Upper lobe of right lung (tissue), 1 donor: ENCODE measurements at regions not wholly inside any gene's neighbourhood (a gene's known extent, or its start where the extent isn't known, plus 50 kb on each side); places are given as distances from the start of the nearest gene placed in this dataset.

Experiments
- ATAC-seq: fragments of 200-7000 bp; cut with Tn5 transposase; one replicate; pipeline ENCODE4 v1.9.1; 2020; ENCODE audit warnings: mild to moderate bottlenecking, moderate library complexity
- DNase-seq: peaks from one replicate; pipeline ENCODE4 v3.0.0-alpha.2; 2020
- H3K27ac ChIP-seq: fragments of 200-600 bp; one replicate; pipeline ENCODE4 v1.8.0; 2022
- H3K27me3 ChIP-seq: fragments of 200-600 bp; one replicate; pipeline ENCODE4 v1.8.0; 2022; ENCODE audit warnings: mild to moderate bottlenecking
- H3K36me3 ChIP-seq: fragments of 200-600 bp; one replicate; pipeline ENCODE4 v1.8.0; 2022
- H3K4me1 ChIP-seq: fragments of 200-600 bp; one replicate; pipeline ENCODE4 v1.8.0; 2022
- H3K4me3 ChIP-seq: fragments of 200-600 bp; one replicate; pipeline ENCODE4 v1.8.0; 2022; ENCODE audit warnings: mild to moderate bottlenecking
- H3K9me3 ChIP-seq: fragments of 200-600 bp; one replicate; pipeline ENCODE4 v1.8.0; 2022
- intact Hi-C: fragments of 100-400 bp; cut with DNase I; formaldehyde crosslinking; loops from one replicate; pipeline ENCODE4 v1.11.0; 2022
- TF ChIP-seq, protein P1 (sequence below): fragments of 200-600 bp; IDR thresholded peaks from one replicate; pipeline ENCODE4 v1.8.0; 2022; ENCODE audit warnings: antibody characterized with exemption
- donor health status: DM: no; HTN: yes; CAD: no; lungs with severe emphysema.

DNA sequence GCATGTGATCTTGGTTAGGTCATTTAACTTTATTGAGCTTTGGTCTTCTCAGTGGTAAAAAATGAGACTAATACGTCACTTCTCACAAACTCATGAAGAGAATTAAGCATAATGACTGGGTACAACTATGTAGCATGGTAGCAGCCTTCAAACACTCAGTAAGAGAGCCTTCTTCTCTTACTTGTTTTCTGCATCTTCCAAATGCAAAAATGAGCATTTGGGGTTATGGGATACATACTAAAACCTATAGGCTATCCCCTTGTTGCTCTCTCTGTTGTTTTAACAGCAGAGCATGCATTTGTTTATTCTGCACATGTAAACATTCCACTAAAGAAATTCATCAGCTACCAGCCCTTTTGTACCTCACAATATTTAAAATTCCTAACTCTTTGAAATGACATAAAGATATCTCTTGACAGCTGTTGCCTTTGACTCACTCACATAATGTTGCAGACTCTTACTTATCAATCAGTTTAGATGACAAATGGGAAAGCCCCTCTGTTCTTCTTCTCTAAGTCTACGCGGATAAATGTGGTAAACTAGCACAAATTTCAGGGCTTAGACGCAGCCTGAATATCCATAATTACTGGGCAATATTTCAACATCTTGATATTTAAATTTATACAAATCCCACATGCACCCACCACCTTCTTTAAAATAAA is 327.3 kb upstream of the SATB1 start:
- ATAC-seq, result no peak
- no peak for DNase-seq
- no peaks in the 10 kb centered on the region for H3K9me3 ChIP-seq
- H3K4me1 ChIP-seq, result no peaks in the 10 kb centered on the region
- H3K27ac ChIP-seq, result no peak overlapping the region
- intact Hi-C loops, result no loop called here
- H3K36me3 ChIP-seq, result no peaks in the 10 kb centered on the region
- TF ChIP-seq, protein P1, sequence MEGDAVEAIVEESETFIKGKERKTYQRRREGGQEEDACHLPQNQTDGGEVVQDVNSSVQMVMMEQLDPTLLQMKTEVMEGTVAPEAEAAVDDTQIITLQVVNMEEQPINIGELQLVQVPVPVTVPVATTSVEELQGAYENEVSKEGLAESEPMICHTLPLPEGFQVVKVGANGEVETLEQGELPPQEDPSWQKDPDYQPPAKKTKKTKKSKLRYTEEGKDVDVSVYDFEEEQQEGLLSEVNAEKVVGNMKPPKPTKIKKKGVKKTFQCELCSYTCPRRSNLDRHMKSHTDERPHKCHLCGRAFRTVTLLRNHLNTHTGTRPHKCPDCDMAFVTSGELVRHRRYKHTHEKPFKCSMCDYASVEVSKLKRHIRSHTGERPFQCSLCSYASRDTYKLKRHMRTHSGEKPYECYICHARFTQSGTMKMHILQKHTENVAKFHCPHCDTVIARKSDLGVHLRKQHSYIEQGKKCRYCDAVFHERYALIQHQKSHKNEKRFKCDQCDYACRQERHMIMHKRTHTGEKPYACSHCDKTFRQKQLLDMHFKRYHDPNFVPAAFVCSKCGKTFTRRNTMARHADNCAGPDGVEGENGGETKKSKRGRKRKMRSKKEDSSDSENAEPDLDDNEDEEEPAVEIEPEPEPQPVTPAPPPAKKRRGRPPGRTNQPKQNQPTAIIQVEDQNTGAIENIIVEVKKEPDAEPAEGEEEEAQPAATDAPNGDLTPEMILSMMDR, result no peak
- H3K27me3 ChIP-seq, result no peaks in the 10 kb centered on the region
- H3K4me3 ChIP-seq, result no peak overlapping the region

DNA sequence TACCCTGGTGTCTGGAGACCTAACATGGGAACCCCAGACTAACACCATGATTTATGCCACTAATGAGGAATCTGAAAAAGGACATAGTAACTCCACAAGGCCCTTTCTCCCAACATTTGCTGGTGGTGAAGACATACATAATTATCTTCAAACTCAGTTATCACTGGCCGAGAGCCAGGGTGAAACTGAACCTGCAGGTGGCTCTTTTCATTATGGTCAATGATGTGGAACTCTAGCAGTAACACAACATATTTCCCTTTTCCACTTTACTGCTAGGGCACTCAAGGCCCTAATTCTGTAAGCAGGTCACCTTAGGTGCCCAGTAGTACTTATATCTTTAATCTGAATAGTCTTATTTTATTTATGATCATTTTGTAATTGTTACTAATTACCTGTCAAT is 326.4 kb upstream of the SATB1 start:
- TF ChIP-seq, protein P1, result no peak
- intact Hi-C loops, result no loop called here

DNA sequence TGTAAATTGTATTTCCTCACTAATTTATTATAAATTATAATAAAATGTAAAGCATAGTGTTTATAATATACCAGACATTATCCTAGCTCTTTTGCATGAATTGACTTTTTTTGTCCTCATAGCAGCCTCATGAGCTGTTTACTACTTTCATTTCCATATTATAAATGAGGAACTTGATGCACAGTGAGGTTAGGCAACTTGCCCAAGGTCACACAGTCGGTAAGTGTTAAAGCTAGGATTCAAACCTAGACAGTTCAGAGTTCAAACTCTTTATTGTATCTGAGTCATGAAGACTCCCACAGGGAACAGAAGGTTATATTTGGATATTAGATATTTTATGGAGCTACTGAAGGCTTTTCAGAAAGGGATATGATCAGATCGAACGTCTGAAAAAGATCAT is 322.2 kb upstream of the SATB1 start:
- H3K9me3 ChIP-seq, result no peaks in the 10 kb centered on the region
- no peaks in the 10 kb centered on the region for H3K27me3 ChIP-seq
- H3K27ac ChIP-seq, result no peak overlapping the region
- intact Hi-C loops, result no loop called here
- no peaks in the 10 kb centered on the region for H3K4me1 ChIP-seq
- no peaks in the 10 kb centered on the region for H3K36me3 ChIP-seq
- DNase-seq (no peak), ATAC-seq (peak; percentile 85)
- H3K4me3 ChIP-seq, result no peak overlapping the region
- TF ChIP-seq, protein P1, result no peak

More for the DNA sequence above, 326.4 kb upstream of the SATB1 start:
- Histone ChIP-seq H3K27me3 (no peaks in the 10 kb centered on the region), H3K4me1 (no peaks in the 10 kb centered on the region), H3K9me3 (no peaks in the 10 kb centered on the region), H3K27ac (no peak overlapping the region), H3K36me3 (no peaks in the 10 kb centered on the region), H3K4me3 (no peak overlapping the region)
- DNase-seq (no peak), ATAC-seq (no peak)

DNA sequence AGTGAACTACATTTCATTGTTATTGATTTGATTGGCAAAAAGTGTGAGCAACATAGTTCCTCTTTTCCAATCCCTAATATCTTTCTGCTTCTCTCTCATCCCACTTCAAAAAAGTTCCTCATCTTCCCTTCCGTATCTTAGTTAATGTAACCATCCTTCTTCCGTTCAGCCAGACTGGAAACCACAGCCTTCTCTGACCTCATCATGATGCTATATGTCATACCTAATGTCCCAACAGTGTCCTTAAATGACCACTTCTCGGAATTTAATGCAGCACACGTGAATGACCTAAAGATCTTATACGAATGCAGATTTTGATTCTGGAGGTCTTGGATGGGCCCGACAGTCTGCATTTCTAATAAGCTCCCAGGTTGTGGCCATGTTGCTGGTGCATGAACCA is 320.3 kb upstream of the SATB1 start:
- intact Hi-C loops, result no loop called here
- H3K36me3 ChIP-seq, result no peaks in the 10 kb centered on the region
- H3K4me3 ChIP-seq, result no peak overlapping the region
- no peak for DNase-seq
- TF ChIP-seq, protein P1, result no peak
- H3K27ac ChIP-seq, result peak overlapping the region; percentile 24
- no peaks in the 10 kb centered on the region for H3K9me3 ChIP-seq
- H3K27me3 ChIP-seq, result no peaks in the 10 kb centered on the region
- peak; percentile 81 for ATAC-seq
- H3K4me1 ChIP-seq, result no peaks in the 10 kb centered on the region

DNA sequence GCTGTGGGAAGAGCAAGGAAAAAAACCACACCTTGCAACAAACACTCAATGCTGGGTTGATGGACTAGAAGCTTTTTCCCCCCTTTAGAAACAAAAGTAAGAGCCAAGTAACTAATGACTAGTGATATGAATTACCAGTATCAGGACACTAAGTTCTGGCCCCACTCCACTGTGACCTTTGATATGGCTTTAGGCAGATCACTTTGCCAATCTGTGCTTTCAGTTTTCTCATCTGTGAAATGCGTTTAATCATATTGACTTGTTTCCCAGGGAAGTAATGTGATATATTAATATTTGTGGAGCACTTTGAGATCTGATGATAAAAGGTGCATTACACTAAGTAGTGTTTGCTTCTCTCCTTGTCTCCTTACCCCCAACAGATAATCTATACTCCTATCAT is 319.3 kb upstream of the SATB1 start:
- no peak overlapping the region for H3K27ac ChIP-seq
- H3K4me1 ChIP-seq, result no peaks in the 10 kb centered on the region
- H3K36me3 ChIP-seq, result no peaks in the 10 kb centered on the region
- H3K27me3 ChIP-seq, result no peaks in the 10 kb centered on the region
- DNase-seq (no peak), ATAC-seq (no peak)
- H3K9me3 ChIP-seq, result no peaks in the 10 kb centered on the region
- no peak overlapping the region for H3K4me3 ChIP-seq
- TF ChIP-seq, protein P1, result no peak
- intact Hi-C loops, result no loop called here

DNA sequence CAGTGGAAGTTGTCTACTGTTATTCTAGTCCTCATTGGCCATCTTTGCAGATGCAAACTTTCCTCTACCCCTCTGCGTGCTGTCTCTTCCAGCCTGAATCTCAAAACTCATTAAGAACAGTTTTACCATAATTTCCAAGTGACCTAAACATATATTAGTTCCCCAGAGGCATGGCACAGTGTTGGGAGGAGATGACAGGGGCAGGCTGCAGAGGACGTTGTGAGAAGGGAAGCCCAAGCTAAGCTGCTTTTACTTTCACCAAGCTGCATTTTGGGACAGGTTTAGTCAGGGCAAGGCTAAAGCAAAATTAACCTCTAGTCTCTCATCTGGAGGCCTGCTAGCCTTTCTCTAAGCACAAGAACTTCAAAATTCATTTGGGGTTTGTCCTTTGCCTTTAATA is 318.6 kb upstream of the SATB1 start:
- Histone ChIP-seq H3K4me1 (no peaks in the 10 kb centered on the region), H3K27ac (no peak overlapping the region), H3K4me3 (no peak overlapping the region), H3K27me3 (no peaks in the 10 kb centered on the region), H3K36me3 (no peaks in the 10 kb centered on the region), H3K9me3 (no peaks in the 10 kb centered on the region)
- no peak for DNase-seq
- intact Hi-C loops, result no loop called here
- TF ChIP-seq, protein P1, result no peak
- no peak for ATAC-seq
